Activated B cell treated with CpG ODN at 0.5 μM for 24 hours (primary cell): ENCODE measurements at regions not wholly inside any gene's neighbourhood (a gene's known extent, or its start where the extent isn't known, plus 50 kb on each side); places are given as distances from the start of the nearest gene placed in this dataset.

Experiments used
- ATAC-seq: fragments of 200-7000 bp; cut with Tn5 transposase; one replicate; pipeline ENCODE4 v1.10.0; 2021; ENCODE audit warnings: low read depth, mild to moderate bottlenecking, moderate library complexity
- CTCF ChIA-PET: fragments of 350-600 bp; sonication (Branson Sonifier 250); formaldehyde crosslinking; loops from one replicate; lab custom pipeline; 2021; ENCODE audit warnings: antibody characterized with exemption; lab: Charles Lee
- POLR2A ChIA-PET: fragments of 350-600 bp; sonication (Branson Sonifier 250); formaldehyde crosslinking; loops from one replicate; lab custom pipeline; 2021; ENCODE audit warnings: antibody characterized with exemption; lab: Charles Lee
- DNase-seq: peaks from one replicate; pipeline ENCODE4 v3.0.0; 2022
- H3K27ac Mint-ChIP-seq: one replicate; pipeline ENCODE4 v1.8.0; 2020; ENCODE audit warnings: mixed read lengths
- H3K27me3 Mint-ChIP-seq: one replicate; pipeline ENCODE4 v1.8.0; 2021; ENCODE audit warnings: mixed read lengths
- H3K36me3 Mint-ChIP-seq: one replicate; pipeline ENCODE4 v1.8.0; 2021; ENCODE audit warnings: low read depth, mixed read lengths
- H3K4me1 Mint-ChIP-seq: one replicate; pipeline ENCODE4 v1.8.0; 2021; ENCODE audit warnings: mixed read lengths
- H3K4me3 Mint-ChIP-seq: one replicate; pipeline ENCODE4 v1.8.0; 2020; ENCODE audit warnings: mild to moderate bottlenecking, mixed read lengths
- H3K9me3 Mint-ChIP-seq: one replicate; pipeline ENCODE4 v1.8.0; 2020; ENCODE audit warnings: mixed read lengths
- CTCF ChIP-seq: fragments of 200-600 bp; IDR thresholded peaks from one replicate; pipeline ENCODE4 v1.8.0; 2022; ENCODE audit warnings: antibody characterized with exemption, mild to moderate bottlenecking
- intact Hi-C: fragments of 100-400 bp; cut with micrococcal nuclease; formaldehyde crosslinking; loops from one replicate; pipeline ENCODE4 v1.15.1; 2024

- Mint-ChIP-seq H3K36me3 (no peaks in the 10 kb centered on the region), H3K4me1 (no peaks in the 10 kb centered on the region), H3K27ac (no peak overlapping the region), H3K9me3 (no peaks in the 10 kb centered on the region), H3K4me3 (no peak overlapping the region), H3K27me3 (no peaks in the 10 kb centered on the region)
- CTCF ChIA-PET, result no interaction called here
- no peak for ATAC-seq
- intact Hi-C loops, result no loop called here
- POLR2A ChIA-PET, result no interaction called here
- no peak for TF ChIP-seq CTCF
- no peak for DNase-seq
Observed at GRCh38 chr5:2133936-2134335, 251.2 kb upstream of the IRX4 start.

GRCh38 chr5:2133080-2133479 lies 250.4 kb upstream of the IRX4 start:
- ChIA-PET CTCF (no interaction called here), POLR2A (no interaction called here)
- Mint-ChIP-seq H3K9me3 (no peaks in the 10 kb centered on the region), H3K4me1 (no peaks in the 10 kb centered on the region), H3K4me3 (no peak overlapping the region), H3K27ac (no peak overlapping the region), H3K27me3 (no peaks in the 10 kb centered on the region), H3K36me3 (no peaks in the 10 kb centered on the region)
- TF ChIP-seq CTCF, result no peak
- intact Hi-C loops, result no loop called here
- ATAC-seq (no peak), DNase-seq (no peak)

- Mint-ChIP-seq H3K4me3 (no peak overlapping the region), H3K4me1 (no peaks in the 10 kb centered on the region), H3K36me3 (no peaks in the 10 kb centered on the region), H3K27me3 (no peaks in the 10 kb centered on the region), H3K27ac (no peak overlapping the region), H3K9me3 (no peaks in the 10 kb centered on the region)
- ATAC-seq, result no peak
- DNase-seq, result no peak
- intact Hi-C loops, result no loop called here
- CTCF ChIA-PET, result no interaction called here
- no peak for TF ChIP-seq CTCF
- POLR2A ChIA-PET, result no interaction called here
Observed at GRCh38 chr5:2132497-2132847, 249.7 kb upstream of the IRX4 start.

- no peaks in the 10 kb centered on the region for H3K4me1 Mint-ChIP-seq
- no peak for ATAC-seq
- POLR2A ChIA-PET, result no interaction called here
Observed at GRCh38 chr5:2131826-2132496, 249.2 kb upstream of the IRX4 start.

GRCh38 chr5:2131196-2131595 lies 248.5 kb upstream of the IRX4 start:
- Mint-ChIP-seq H3K4me1 (no peaks in the 10 kb centered on the region), H3K27ac (no peak overlapping the region), H3K36me3 (no peaks in the 10 kb centered on the region), H3K4me3 (no peak overlapping the region), H3K27me3 (no peaks in the 10 kb centered on the region), H3K9me3 (no peaks in the 10 kb centered on the region)
- POLR2A ChIA-PET, result no interaction called here
- no peak for ATAC-seq
- intact Hi-C loops, result no loop called here
- DNase-seq, result no peak
- CTCF ChIA-PET, result no interaction called here
- no peak for TF ChIP-seq CTCF

More at GRCh38 chr5:2131826-2132496, 249.2 kb upstream of the IRX4 start:
- CTCF ChIA-PET, result no interaction called here
- Mint-ChIP-seq H3K9me3 (no peaks in the 10 kb centered on the region), H3K4me3 (no peak overlapping the region), H3K27ac (no peak overlapping the region), H3K27me3 (no peaks in the 10 kb centered on the region), H3K36me3 (no peaks in the 10 kb centered on the region)
- TF ChIP-seq CTCF, result no peak
- intact Hi-C loops, result no loop called here
- no peak for DNase-seq
